H1 (cell line): ENCODE measurements at regions not wholly inside any gene's neighbourhood (a gene's known extent, or its start where the extent isn't known, plus 50 kb on each side); places are given as distances from the start of the nearest gene placed in this dataset.

Source experiments
- CTCF ChIA-PET: fragments of 300-600 bp; sonication (Branson Sonifier 250); formaldehyde crosslinking; loops from one replicate; lab custom pipeline; 2021; ENCODE audit not compliant: partially characterized antibody; lab: Charles Lee
- POLR2A ChIA-PET: fragments of 300-600 bp; sonication (Branson Sonifier 250); formaldehyde crosslinking; loops from one replicate; lab custom pipeline; 2021; ENCODE audit warnings: inconsistent platforms; ENCODE audit not compliant: partially characterized antibody; lab: Charles Lee
- DNase-seq, 2 experiments: peaks; one replicate each; pipeline versions ENCODE4 v3.0.0 to v3.0.0-alpha.2; 2010 to 2022; ENCODE audit warnings: low spot score in 2 of 2, low read depth in 1 of 2, mixed read lengths in 1 of 2
- FAIRE-seq: peaks from 2 replicates; lab custom pipeline; 2011; peaks lifted over from hg19 to GRCh38; lab: Jason Lieb, UNC
- H2AFZ ChIP-seq: 2 replicates; pipeline ENCODE4 v1.8.1; 2012; ENCODE audit warnings: low read length, inconsistent platforms
- H2AK5ac ChIP-seq: 2 replicates; pipeline ENCODE4 v1.6.1; 2013; ENCODE audit warnings: low read depth, low read length
- H2BK120ac ChIP-seq: replicated peaks from 2 replicates; pipeline ENCODE3; 2013; ENCODE audit warnings: low read depth, low read length, inconsistent platforms
- H2BK12ac ChIP-seq: 2 replicates; pipeline ENCODE4 v1.6.1; 2013; ENCODE audit warnings: low read depth, low read length
- H2BK15ac ChIP-seq: 2 replicates; pipeline ENCODE4 v1.6.1; 2013; ENCODE audit warnings: low read length
- H2BK20ac ChIP-seq: 2 replicates; pipeline ENCODE4 v1.6.1; 2013; ENCODE audit warnings: low read length
- H2BK5ac ChIP-seq: 2 replicates; pipeline ENCODE4 v1.6.1; 2013; ENCODE audit warnings: low read depth, low read length
- H3K14ac ChIP-seq: 2 replicates; pipeline ENCODE4 v1.6.1; 2013; ENCODE audit warnings: inconsistent platforms; ENCODE audit not compliant: insufficient read length
- H3K18ac ChIP-seq: 2 replicates; pipeline ENCODE4 v1.6.1; 2013; ENCODE audit warnings: low read length; ENCODE audit errors: extremely low read depth
- H3K23ac ChIP-seq: 2 replicates; pipeline ENCODE4 v1.6.1; 2013; ENCODE audit warnings: inconsistent platforms; ENCODE audit not compliant: insufficient read length
- H3K23me2 ChIP-seq: 2 replicates; pipeline ENCODE4 v1.6.1; 2013; ENCODE audit warnings: low read depth, low read length
- H3K27ac ChIP-seq: 2 replicates; pipeline ENCODE4 v1.6.1; 2011; ENCODE audit warnings: low read depth, low read length, inconsistent platforms
- H3K27me3 ChIP-seq, 4 experiments: replicated peaks in 1 of 4; 1 replicate in 1 of 4; 2 replicates in 3 of 4; pipeline versions ENCODE4 v1.6.1 to v1.8.1; 2011 to 2013; ENCODE audit warnings: low read length in 3 of 4, mild to moderate bottlenecking in 3 of 4, inconsistent platforms in 2 of 4, mixed read lengths in 2 of 4, moderate library complexity in 1 of 4; ENCODE audit not compliant: control insufficient read depth in 3 of 4, insufficient read depth in 3 of 4; ENCODE audit errors: extremely low read depth in 1 of 4
- H3K36me3 ChIP-seq, 4 experiments: 2 replicates each; pipeline versions ENCODE4 v1.6.1 to v1.8.1; 2011 to 2013; ENCODE audit warnings: mild to moderate bottlenecking in 4 of 4, low read length in 3 of 4, moderate library complexity in 2 of 4, control low read depth in 1 of 4, inconsistent platforms in 1 of 4; ENCODE audit not compliant: insufficient read depth in 4 of 4, control insufficient read depth in 2 of 4
- H3K4ac ChIP-seq: replicated peaks from 2 replicates; pipeline ENCODE3; 2013; ENCODE audit warnings: low read length, low read depth, mixed read lengths, inconsistent platforms; ENCODE audit not compliant: insufficient read length
- H3K4me1 ChIP-seq, 4 experiments: replicated peaks in 1 of 4; 1 replicate in 1 of 4; 2 replicates in 3 of 4; pipeline versions ENCODE4 v1.6.1 to v1.8.1; 2011 to 2013; ENCODE audit warnings: low read length in 3 of 4, inconsistent platforms in 2 of 4, mixed read lengths in 1 of 4; ENCODE audit not compliant: insufficient read depth in 4 of 4, control insufficient read depth in 3 of 4
- H3K4me2 ChIP-seq, 2 experiments: 2 replicates each; pipeline versions ENCODE4 v1.6.1 to v1.8.1; 2011 to 2013; ENCODE audit warnings: low read depth in 2 of 2, low read length in 2 of 2, control low read depth in 1 of 2, inconsistent platforms in 1 of 2, mild to moderate bottlenecking in 1 of 2; ENCODE audit not compliant: insufficient read depth in 1 of 2
- H3K4me3 ChIP-seq, 4 experiments: fragments of 200-600, 300-600 bp in 1 of 4; sonication (generic), shearing (Covaris generic), sonication (Bioruptor Twin) in 1 of 4; 2 replicates each; pipeline versions ENCODE4 v1.5.1 to v1.8.1; 2011 to 2016; ENCODE audit warnings: low read length in 4 of 4, low read depth in 3 of 4, control low read depth in 2 of 4, inconsistent platforms in 2 of 4, mild to moderate bottlenecking in 2 of 4, mixed read lengths in 1 of 4, moderate library complexity in 1 of 4; ENCODE audit not compliant: insufficient read depth in 2 of 4; ENCODE audit errors: extremely low read depth in 1 of 4
- H3K56ac ChIP-seq: replicated peaks from 2 replicates; pipeline ENCODE3; 2013; ENCODE audit warnings: low read depth, mild to moderate bottlenecking, mixed read lengths, low read length, inconsistent platforms; ENCODE audit not compliant: insufficient read length
- H3K79me1 ChIP-seq: 2 replicates; pipeline ENCODE4 v1.6.1; 2013; ENCODE audit warnings: low read depth, low read length, control low read depth
- H3K79me2 ChIP-seq, 2 experiments: 2 replicates each; pipeline versions ENCODE4 v1.6.1 to v1.8.1; 2012 to 2013; ENCODE audit warnings: low read length in 2 of 2, mild to moderate bottlenecking in 2 of 2, inconsistent platforms in 1 of 2; ENCODE audit not compliant: insufficient read depth in 2 of 2, control insufficient read depth in 1 of 2
- H3K9ac ChIP-seq, 4 experiments: replicated peaks in 1 of 4; 1 replicate in 1 of 4; 2 replicates in 3 of 4; pipeline versions ENCODE4 v1.6.1 to v1.8.1; 2011 to 2013; ENCODE audit warnings: low read depth in 3 of 4, low read length in 3 of 4, control low read depth in 2 of 4, mild to moderate bottlenecking in 2 of 4, moderate library complexity in 2 of 4, inconsistent platforms in 1 of 4; ENCODE audit errors: extremely low read depth in 1 of 4
- H3K9me3 ChIP-seq, 2 experiments: 2 replicates each; pipeline versions ENCODE4 v1.6.1 to v1.8.1; 2012 to 2013; ENCODE audit warnings: mild to moderate bottlenecking in 2 of 2, moderate library complexity in 2 of 2, control low read depth in 1 of 2, inconsistent platforms in 1 of 2, low read depth in 1 of 2, low read length in 1 of 2, mixed read lengths in 1 of 2; ENCODE audit not compliant: insufficient read depth in 2 of 2
- H4K20me1 ChIP-seq, 2 experiments: replicated peaks in 1 of 2; 2 replicates each; pipeline versions ENCODE3 to v1.8.1; 2011 to 2013; ENCODE audit warnings: inconsistent platforms in 2 of 2, low read length in 2 of 2, mild to moderate bottlenecking in 1 of 2; ENCODE audit not compliant: insufficient read depth in 2 of 2, control insufficient read depth in 1 of 2
- H4K5ac ChIP-seq: 2 replicates; pipeline ENCODE4 v1.6.1; 2013; ENCODE audit warnings: low read length, low read depth, mixed read lengths, inconsistent platforms; ENCODE audit not compliant: insufficient read length
- H4K8ac ChIP-seq: 2 replicates; pipeline ENCODE4 v1.8.0; 2013; ENCODE audit warnings: mild to moderate bottlenecking, moderate library complexity, low read length, inconsistent platforms; ENCODE audit not compliant: insufficient read depth; ENCODE audit errors: extremely low read depth
- H4K91ac ChIP-seq: replicated peaks from 2 replicates; pipeline ENCODE3; 2013; ENCODE audit warnings: low read length, mixed read lengths, inconsistent platforms; ENCODE audit not compliant: insufficient read length
- HDAC2 ChIP-seq, 2 experiments: fragments of 300-600 bp in 1 of 2; sonication (generic) in 1 of 2; IDR thresholded peaks; 2 replicates each; pipeline ENCODE4 v1.6.1; 2011 to 2012; ENCODE audit warnings: low read depth in 2 of 2, low read length in 2 of 2, mild to moderate bottlenecking in 2 of 2, moderate library complexity in 2 of 2, borderline replicate concordance in 1 of 2, inconsistent platforms in 1 of 2
- KDM1A ChIP-seq: fragments of 200-600, 300-600 bp; sonication (generic); IDR thresholded peaks from 2 replicates; pipeline ENCODE4 v1.7.1; 2016; ENCODE audit warnings: mild to moderate bottlenecking, low read length, borderline replicate concordance
- SUZ12 ChIP-seq: fragments of 200-600 bp; sonication (generic); IDR thresholded peaks from 2 replicates; pipeline ENCODE4 v1.6.1; 2012; ENCODE audit warnings: mild to moderate bottlenecking, inconsistent platforms, low read length, moderate library complexity, mixed read lengths
- WGBS, 2 experiments: shearing (Covaris generic) in 1 of 2; methylation state at CpG; one replicate each; pipeline versions ENCODE4 v1.1.6 to v1.1.7; 2013 to 2015; ENCODE audit warnings: low lambda C conversion rate in 2 of 2, mixed read lengths in 2 of 2, inconsistent platforms in 1 of 2, low coverage in 1 of 2, missing lambda C conversion rate in 1 of 2; ENCODE audit not compliant: insufficient replicate concordance in 2 of 2, insufficient coverage in 1 of 2, insufficient read length in 1 of 2; ENCODE audit errors: extremely low coverage in 1 of 2, missing lambda C conversion rate in 1 of 2; 5-methylcytosine and 5-hydroxymethylcytosine counted together

GRCh38 chr20:53658322-53658721, 64.7 kb upstream of the ZNF217 start:
- H3K36me3 ChIP-seq: no peaks in the 10 kb centered on the region
- no peak overlapping the region for H3K27ac ChIP-seq
- no peaks in the 10 kb centered on the region for H3K79me1 ChIP-seq
- no peaks in the 10 kb centered on the region; the same call in 1 of the 2 replicates for H3K23me2 ChIP-seq
- no peak overlapping the region for H3K4me3 ChIP-seq
- no peak overlapping the region for H4K91ac ChIP-seq
- FAIRE-seq (no peak), DNase-seq (no peak)
- peak overlapping the region; percentile 16 for H4K5ac ChIP-seq
- no peak overlapping the region for H2BK120ac ChIP-seq
- H2BK5ac ChIP-seq: no peak overlapping the region
- H2BK15ac ChIP-seq: no peak overlapping the region
- POLR2A ChIA-PET: interaction anchor here (0.5 kb wide), 1 partner anchor 15 kb away, joined by 3 read pairs; no protein-coding TSS in a partner anchor
- no peak overlapping the region for H2BK12ac ChIP-seq
- H3K27me3 ChIP-seq: no peaks in the 10 kb centered on the region
- H3K9me3 ChIP-seq: no peaks in the 10 kb centered on the region
- H3K4me1 ChIP-seq: peaks cover 1 to 11% (median 7%) of the 10 kb centered on the region in 4 experiments; a peak in 3 of 7 replicates
- no peak overlapping the region for H4K8ac ChIP-seq
- no peak overlapping the region for H3K4ac ChIP-seq
- no peak overlapping the region for H3K23ac ChIP-seq
- H2AK5ac ChIP-seq: no peak overlapping the region
- no peak overlapping the region for H3K14ac ChIP-seq
- no peak overlapping the region; the same call in 1 of the 2 replicates for H3K18ac ChIP-seq
- H2BK20ac ChIP-seq: no peak overlapping the region
- CTCF ChIA-PET: interaction anchor here (0.6 to 1.4 kb wide), 9 partner anchors 11 to 300 kb away, joined by 3 to 5 read pairs (median 3); no protein-coding TSS in a partner anchor
- H3K4me2 ChIP-seq: no peak overlapping the region
- no peak for TF ChIP-seq SUZ12
- peak; percentile 96 for TF ChIP-seq KDM1A
- TF ChIP-seq HDAC2 (IDR thresholded peaks at IDR 0.05; ENCODE audit: borderline replicate concordance in 1 of 2, low read depth in 2 of 2, low read length in 2 of 2): peak in 1 of 2 experiments; percentile 65; a peak in 1 of 4 replicates
- no peak overlapping the region for H3K9ac ChIP-seq
- no peak overlapping the region for H3K56ac ChIP-seq
- no peak overlapping the region for H2AFZ ChIP-seq
- H3K79me2 ChIP-seq: no peaks in the 10 kb centered on the region
- no peaks in the 10 kb centered on the region for H4K20me1 ChIP-seq
- 94% methylated on average over 5 of the region's 5 CpGs; no CpG with 5 or more reads in 1 of the 2 experiments for WGBS, 2 experiments
